Loucy (cell line): ENCODE measurements at regions not wholly inside any gene's neighbourhood (a gene's known extent, or its start where the extent isn't known, plus 50 kb on each side); places are given as distances from the start of the nearest gene placed in this dataset.

Source experiments
- CTCF ChIP-seq: fragments of 200-600 bp; sonication (generic); conservative IDR thresholded peaks from 2 replicates; pipeline ENCODE4 v1.5.1; 2014; ENCODE audit warnings: mild to moderate bottlenecking, antibody characterized with exemption, low read length
- EZH2phosphoT487 ChIP-seq: fragments of 200-600 bp; IDR thresholded peaks from 2 replicates; pipeline ENCODE4 v1.6.1; 2018; ENCODE audit warnings: antibody characterized with exemption, mild to moderate bottlenecking, moderate library complexity, borderline replicate concordance

DNA sequence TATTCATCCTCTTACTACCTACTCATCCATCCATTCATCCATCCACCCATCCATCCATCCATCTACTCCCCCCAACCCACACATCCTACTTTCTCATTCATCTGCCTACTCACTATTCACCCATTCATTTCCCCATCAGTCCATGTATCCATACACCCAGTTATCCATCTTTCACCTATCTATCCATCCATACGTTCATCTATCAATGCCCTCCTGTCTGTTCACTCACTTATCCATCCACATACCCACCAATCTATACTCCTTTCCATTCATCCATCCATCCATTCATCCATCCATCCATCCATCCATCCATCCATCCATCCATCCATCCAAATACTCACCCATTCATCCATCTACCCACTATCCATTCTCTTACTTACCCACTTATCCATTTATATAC is 117.8 kb upstream of the LHX5 start:
- TF ChIP-seq CTCF (no peak), EZH2phosphoT487 (no peak)
